ENCODE measurements at regions not wholly inside any gene's neighbourhood (a gene's known extent, or its start where the extent isn't known, plus 50 kb on each side); places are given as distances from the start of the nearest gene placed in this dataset.
"Not testable (repeated sequence)": the region's sequence is repeated elsewhere in the genome, so short reads cannot be mapped to it uniquely, and the experiment has no call there.

- TF ChIP-seq POLR2A (IDR thresholded peaks at IDR 0.05): not testable (repeated sequence)
- TF ChIP-seq, protein P1, sequence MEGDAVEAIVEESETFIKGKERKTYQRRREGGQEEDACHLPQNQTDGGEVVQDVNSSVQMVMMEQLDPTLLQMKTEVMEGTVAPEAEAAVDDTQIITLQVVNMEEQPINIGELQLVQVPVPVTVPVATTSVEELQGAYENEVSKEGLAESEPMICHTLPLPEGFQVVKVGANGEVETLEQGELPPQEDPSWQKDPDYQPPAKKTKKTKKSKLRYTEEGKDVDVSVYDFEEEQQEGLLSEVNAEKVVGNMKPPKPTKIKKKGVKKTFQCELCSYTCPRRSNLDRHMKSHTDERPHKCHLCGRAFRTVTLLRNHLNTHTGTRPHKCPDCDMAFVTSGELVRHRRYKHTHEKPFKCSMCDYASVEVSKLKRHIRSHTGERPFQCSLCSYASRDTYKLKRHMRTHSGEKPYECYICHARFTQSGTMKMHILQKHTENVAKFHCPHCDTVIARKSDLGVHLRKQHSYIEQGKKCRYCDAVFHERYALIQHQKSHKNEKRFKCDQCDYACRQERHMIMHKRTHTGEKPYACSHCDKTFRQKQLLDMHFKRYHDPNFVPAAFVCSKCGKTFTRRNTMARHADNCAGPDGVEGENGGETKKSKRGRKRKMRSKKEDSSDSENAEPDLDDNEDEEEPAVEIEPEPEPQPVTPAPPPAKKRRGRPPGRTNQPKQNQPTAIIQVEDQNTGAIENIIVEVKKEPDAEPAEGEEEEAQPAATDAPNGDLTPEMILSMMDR (IDR thresholded peaks at IDR 0.05): not testable (repeated sequence)
These were observed 449.9 kb downstream of the CNTNAP3B start for GRCh38 chr9:41679312-41679711.

All from adrenal gland (tissue), 5 donors.